IMR-90 (cell line): ENCODE measurements at regions not wholly inside any gene's neighbourhood (a gene's known extent, or its start where the extent isn't known, plus 50 kb on each side); places are given as distances from the start of the nearest gene placed in this dataset.

ENCODE experiments used
- ATAC-seq: fragments of 200-7000 bp; cut with Tn5 transposase; 2 replicates; pipeline ENCODE4 v1.9.1; 2020; ENCODE audit warnings: low read depth, mild to moderate bottlenecking, moderate library complexity
- BruUV-seq: library from RNA; stranded (reverse); fragments of 400-500 nt; replicated peaks from 2 replicates; lab custom pipeline; 2021; lab: Mats Ljungman, UMichigan
- CTCF ChIA-PET: fragments of 300-600 bp; formaldehyde crosslinking; extraction: SDS; loops from one replicate; lab custom pipeline; 2021; ENCODE audit warnings: antibody characterized with exemption; lab: Yijun Ruan, JAX
- POLR2A ChIA-PET: fragments of 300-600 bp; sonication (Branson Sonifier 250); formaldehyde crosslinking; loops from one replicate; lab custom pipeline; 2022; ENCODE audit warnings: antibody characterized with exemption; ENCODE audit not compliant: unreplicated experiment; lab: Charles Lee
- DNase-seq: peaks from one replicate; pipeline ENCODE4 v3.0.0; 2013
- H2AFZ ChIP-seq: replicated peaks from 2 replicates; pipeline ENCODE3; 2013; ENCODE audit warnings: low read length, mild to moderate bottlenecking; ENCODE audit not compliant: poor library complexity
- H2AK5ac ChIP-seq: 2 replicates; pipeline ENCODE4 v1.6.1; 2013; ENCODE audit warnings: low read depth, low read length, inconsistent platforms
- H2AK9ac ChIP-seq: replicated peaks from 2 replicates; pipeline ENCODE3; 2013; ENCODE audit warnings: mild to moderate bottlenecking, low read depth, low read length, moderate library complexity; ENCODE audit not compliant: poor library complexity
- H2BK120ac ChIP-seq: 2 replicates; pipeline ENCODE4 v1.6.1; 2013; ENCODE audit warnings: low read depth, low read length, inconsistent platforms
- H2BK15ac ChIP-seq: 3 replicates; pipeline ENCODE4 v1.6.1; 2013; ENCODE audit warnings: low read depth, low read length, inconsistent platforms
- H2BK20ac ChIP-seq: 2 replicates; pipeline ENCODE4 v1.6.1; 2013; ENCODE audit warnings: low read depth, mild to moderate bottlenecking, inconsistent platforms, low read length, moderate library complexity
- H2BK5ac ChIP-seq: 2 replicates; pipeline ENCODE4 v1.6.1; 2013; ENCODE audit warnings: mild to moderate bottlenecking, low read depth, low read length, inconsistent platforms; ENCODE audit not compliant: poor library complexity, severe bottlenecking
- H3K14ac ChIP-seq: replicated peaks from 2 replicates; pipeline ENCODE4 v1.6.1; 2013; ENCODE audit warnings: low read depth, low read length, inconsistent platforms
- H3K18ac ChIP-seq: 2 replicates; pipeline ENCODE4 v1.6.1; 2013; ENCODE audit warnings: low read depth, low read length, control low read depth
- H3K23ac ChIP-seq: 2 replicates; pipeline ENCODE4 v1.6.1; 2013; ENCODE audit warnings: low read depth, low read length, inconsistent platforms
- H3K27ac ChIP-seq: 2 replicates; pipeline ENCODE4 v1.5.1; 2013; ENCODE audit warnings: mild to moderate bottlenecking, control low read depth, low read length; ENCODE audit not compliant: insufficient read depth
- H3K27me3 ChIP-seq: 2 replicates; pipeline ENCODE4 v1.6.1; 2013; ENCODE audit warnings: low read length; ENCODE audit not compliant: control insufficient read depth, insufficient read depth
- H3K36me3 ChIP-seq: 2 replicates; pipeline ENCODE4 v1.6.1; 2013; ENCODE audit warnings: low read length, mixed read lengths; ENCODE audit not compliant: control insufficient read depth, insufficient read depth
- H3K4ac ChIP-seq: 2 replicates; pipeline ENCODE4 v1.6.1; 2013; ENCODE audit warnings: low read depth, low read length, inconsistent platforms
- H3K4me1 ChIP-seq: 2 replicates; pipeline ENCODE4 v1.6.1; 2013; ENCODE audit warnings: low read length, mixed read lengths; ENCODE audit not compliant: control insufficient read depth, insufficient read depth
- H3K4me2 ChIP-seq: 2 replicates; pipeline ENCODE4 v1.6.1; 2013; ENCODE audit warnings: low read depth, mild to moderate bottlenecking, control low read depth, low read length, moderate library complexity
- H3K4me3 ChIP-seq: 2 replicates; pipeline ENCODE4 v1.5.1; 2013; ENCODE audit warnings: low read depth, mild to moderate bottlenecking, control low read depth, low read length, moderate library complexity; ENCODE audit not compliant: insufficient read depth
- H3K56ac ChIP-seq: 2 replicates; pipeline ENCODE4 v1.6.1; 2013; ENCODE audit warnings: low read length, inconsistent platforms; ENCODE audit not compliant: insufficient read depth; ENCODE audit errors: extremely low read depth
- H3K79me1 ChIP-seq, 2 experiments: 2 replicates each; pipeline ENCODE4 v1.6.1; 2013; ENCODE audit warnings: low read length in 2 of 2, inconsistent platforms in 1 of 2, low read depth in 1 of 2
- H3K9ac ChIP-seq: 2 replicates; pipeline ENCODE4 v1.6.1; 2013; ENCODE audit warnings: low read depth, low read length, control low read depth
- H3K9me1 ChIP-seq: 2 replicates; pipeline ENCODE4 v1.6.1; 2013; ENCODE audit warnings: low read length, inconsistent platforms; ENCODE audit not compliant: insufficient read depth
- H3K9me3 ChIP-seq: 2 replicates; pipeline ENCODE4 v1.6.1; 2013; ENCODE audit warnings: low read length; ENCODE audit not compliant: control insufficient read depth, insufficient read depth
- H4K20me1 ChIP-seq: 2 replicates; pipeline ENCODE4 v1.6.1; 2013; ENCODE audit warnings: low read length, inconsistent platforms; ENCODE audit not compliant: insufficient read depth
- H4K5ac ChIP-seq: 2 replicates; pipeline ENCODE4 v1.6.1; 2013; ENCODE audit warnings: mild to moderate bottlenecking, low read depth, low read length, control low read depth
- H4K8ac ChIP-seq, 2 experiments: 2 replicates each; pipeline ENCODE4 v1.6.1; 2013; ENCODE audit warnings: low read depth in 2 of 2, low read length in 2 of 2, control low read depth in 1 of 2, inconsistent platforms in 1 of 2
- H4K91ac ChIP-seq: 2 replicates; pipeline ENCODE4 v1.6.1; 2013; ENCODE audit warnings: low read depth, low read length, inconsistent platforms; ENCODE audit not compliant: insufficient read depth
- CEBPB ChIP-seq: IDR thresholded peaks from 2 replicates; pipeline ENCODE4 v1.6.1; 2012; ENCODE audit warnings: low read depth, low read length, improper control_type of control experiment
- NFE2L2 ChIP-seq: fragments of 150-350 bp; IDR thresholded peaks from 2 replicates; pipeline ENCODE4 v1.6.1; 2016; ENCODE audit warnings: low read depth, mild to moderate bottlenecking, low read length
- RFX5 ChIP-seq: IDR thresholded peaks from 2 replicates; pipeline ENCODE4 v1.8.0; 2012; ENCODE audit warnings: low read depth, mild to moderate bottlenecking, low read length, moderate library complexity
- WGBS, 2 experiments: methylation state at CpG; one replicate each; pipeline versions ENCODE4 v1.1.5 to v1.1.7; 2013; ENCODE audit warnings: missing lambda C conversion rate in 2 of 2; ENCODE audit not compliant: insufficient read length in 1 of 2; ENCODE audit errors: extremely low coverage in 2 of 2; 5-methylcytosine and 5-hydroxymethylcytosine counted together
- dilution Hi-C: fragments of 300-500 bp; cut with HindIII; formaldehyde crosslinking; loops from one replicate; pipeline ENCODE4 v1.14.3; 2018; ENCODE audit warnings: low sequenced_read_pairs; ENCODE audit not compliant: unreplicated experiment
- in situ Hi-C: fragments of 300-500 bp; cut with MboI; formaldehyde crosslinking; loops from 3 replicates; pipeline ENCODE4 v1.14.3; 2019; ENCODE audit warnings: low sequenced_read_pairs, inconsistent platforms, mixed read lengths
- intact Hi-C: fragments of 100-400 bp; cut with micrococcal nuclease; formaldehyde crosslinking; loops from 2 replicates; pipeline ENCODE4 v1.10.0; 2022
- TF ChIP-seq, protein P1 (sequence below): fragments of 150-350 bp; IDR thresholded peaks from 2 replicates; pipeline ENCODE4 v1.6.1; 2017; ENCODE audit warnings: mild to moderate bottlenecking, antibody characterized with exemption, low read length, low read depth

DNA sequence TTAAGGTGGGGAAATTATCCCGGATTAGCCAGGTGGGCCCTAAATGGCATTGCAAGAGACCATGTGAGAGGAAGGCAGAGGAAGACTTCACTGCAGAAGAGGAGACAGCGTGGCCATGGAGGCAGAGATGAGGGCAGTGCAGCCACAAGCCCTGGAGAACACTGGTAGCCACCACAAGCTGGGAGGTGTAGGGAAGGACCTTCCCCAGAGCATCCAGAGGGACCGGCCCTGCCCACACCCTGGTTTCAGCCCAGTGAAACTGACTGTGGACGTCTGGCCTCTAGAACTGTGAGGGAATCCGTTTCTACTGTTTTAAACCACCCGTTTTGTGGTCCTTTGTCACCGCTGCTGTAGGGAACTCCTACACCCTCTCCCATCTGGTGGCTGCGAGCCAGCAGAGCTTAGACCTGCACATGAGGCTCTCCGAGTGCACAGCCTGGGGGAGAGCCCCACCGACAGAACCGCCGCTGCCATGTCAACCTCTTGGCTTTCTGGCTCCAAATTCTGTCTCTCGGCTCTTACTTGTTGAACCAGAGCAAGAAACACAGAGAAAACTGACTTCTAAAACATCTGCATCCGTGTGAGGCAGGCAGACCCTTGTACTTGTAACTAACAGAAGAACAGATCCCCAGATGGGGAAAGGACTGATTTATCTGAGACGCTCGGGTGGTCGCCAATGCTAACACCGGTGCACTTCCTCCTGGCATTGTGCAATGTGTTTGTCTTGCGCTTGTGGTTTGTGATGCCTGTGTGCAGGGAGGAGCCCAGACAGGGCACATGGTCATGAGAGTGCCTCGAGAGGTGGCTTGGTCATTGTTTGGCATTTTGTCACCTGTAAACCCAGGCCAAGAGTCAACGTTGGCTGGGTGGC is 90.8 kb upstream of the TMPRSS2 start:
- H3K4me3 ChIP-seq, result no peak overlapping the region
- peaks cover 21% of the 10 kb centered on the region for H3K27me3 ChIP-seq
- H2AFZ ChIP-seq, result no peak overlapping the region
- intact Hi-C loops (no loop called here), in situ Hi-C loops (no loop called here), dilution Hi-C loops (no loop called here)
- H3K9ac ChIP-seq, result no peak overlapping the region
- no peak overlapping the region for H2BK120ac ChIP-seq
- no peak overlapping the region for H4K5ac ChIP-seq
- BruUV-seq, result no TSS peak
- no peak for ATAC-seq
- no peak overlapping the region for H3K18ac ChIP-seq
- H3K79me1 ChIP-seq, result no peaks in the 10 kb centered on the region
- no peak overlapping the region for H4K8ac ChIP-seq
- H3K4me1 ChIP-seq, result no peaks in the 10 kb centered on the region
- H3K4me2 ChIP-seq, result no peak overlapping the region
- H2AK9ac ChIP-seq, result no peak overlapping the region
- ChIA-PET CTCF (no interaction called here), POLR2A (no interaction called here)
- H2BK15ac ChIP-seq, result no peak overlapping the region
- no peak overlapping the region for H3K4ac ChIP-seq
- no peaks in the 10 kb centered on the region for H4K20me1 ChIP-seq
- H3K23ac ChIP-seq, result no peak overlapping the region
- no peak overlapping the region for H4K91ac ChIP-seq
- H3K36me3 ChIP-seq, result no peaks in the 10 kb centered on the region
- no peak overlapping the region for H3K27ac ChIP-seq
- no peak for DNase-seq
- no peak overlapping the region for H3K14ac ChIP-seq
- H3K56ac ChIP-seq, result no peak overlapping the region
- 64% methylated on average over 10 of the region's 21 CpGs; no CpG with 5 or more reads in 1 of the 2 experiments for WGBS, 2 experiments
- TF ChIP-seq RFX5 (no peak), CEBPB (no peak), NFE2L2 (no peak)
- TF ChIP-seq, protein P1, sequence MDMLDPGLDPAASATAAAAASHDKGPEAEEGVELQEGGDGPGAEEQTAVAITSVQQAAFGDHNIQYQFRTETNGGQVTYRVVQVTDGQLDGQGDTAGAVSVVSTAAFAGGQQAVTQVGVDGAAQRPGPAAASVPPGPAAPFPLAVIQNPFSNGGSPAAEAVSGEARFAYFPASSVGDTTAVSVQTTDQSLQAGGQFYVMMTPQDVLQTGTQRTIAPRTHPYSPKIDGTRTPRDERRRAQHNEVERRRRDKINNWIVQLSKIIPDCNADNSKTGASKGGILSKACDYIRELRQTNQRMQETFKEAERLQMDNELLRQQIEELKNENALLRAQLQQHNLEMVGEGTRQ, result no peak
- no peaks in the 10 kb centered on the region for H3K9me1 ChIP-seq
- H2AK5ac ChIP-seq, result no peak overlapping the region
- H2BK20ac ChIP-seq, result no peak overlapping the region
- no peaks in the 10 kb centered on the region for H3K9me3 ChIP-seq
- H2BK5ac ChIP-seq, result no peak overlapping the region
